GM21529 (cell line): ENCODE measurements at regions not wholly inside any gene's neighbourhood (a gene's known extent, or its start where the extent isn't known, plus 50 kb on each side); places are given as distances from the start of the nearest gene placed in this dataset.

Source experiments
- ATAC-seq: cut with Tn5 transposase; IDR thresholded peaks from one replicate; pipeline ENCODE4 v1.9.1; 2021; ENCODE audit not compliant: unreplicated experiment

GRCh38 chr5:71993600-71993999, 113.7 kb upstream of the MAP1B start:
- ATAC-seq = no peak

- no peak for ATAC-seq
These were observed 110.5 kb upstream of the MAP1B start for GRCh38 chr5:71996789-71997188.

GRCh38 chr5:71998746-71999145, 108.5 kb upstream of the MAP1B start:
- no peak for ATAC-seq

- ATAC-seq = no peak
These were observed 106.6 kb upstream of the MAP1B start for GRCh38 chr5:72000707-72001106.

GRCh38 chr5:72005671-72006070, 101.6 kb upstream of the MAP1B start:
- ATAC-seq = no peak

GRCh38 chr5:72006361-72006760, 100.9 kb upstream of the MAP1B start:
- no peak for ATAC-seq

- ATAC-seq = no peak
These were observed 99.8 kb upstream of the MAP1B start for GRCh38 chr5:72007336-72008111.

- ATAC-seq = no peak
These were observed 98.0 kb upstream of the MAP1B start for GRCh38 chr5:72009280-72009679.

GRCh38 chr5:72010430-72010829, 96.8 kb upstream of the MAP1B start:
- no peak for ATAC-seq

GRCh38 chr5:72012906-72013305, 94.4 kb upstream of the MAP1B start:
- ATAC-seq = no peak

GRCh38 chr5:72013766-72014624, 93.3 kb upstream of the MAP1B start:
- no peak for ATAC-seq

GRCh38 chr5:72015103-72015548, 92.1 kb upstream of the MAP1B start:
- ATAC-seq = no peak

- peak; percentile 53 for ATAC-seq
These were observed 89.0 kb upstream of the MAP1B start for GRCh38 chr5:72018143-72018803.

GRCh38 chr5:72020161-72020983, 86.9 kb upstream of the MAP1B start:
- ATAC-seq = no peak

GRCh38 chr5:72021651-72022357, 85.5 kb upstream of the MAP1B start:
- no peak for ATAC-seq

- no peak for ATAC-seq
These were observed 78.9 kb upstream of the MAP1B start for GRCh38 chr5:72028382-72028781.

GRCh38 chr5:72030237-72030636, 77.0 kb upstream of the MAP1B start:
- no peak for ATAC-seq

GRCh38 chr5:72032788-72033187, 74.5 kb upstream of the MAP1B start:
- ATAC-seq = no peak

- no peak for ATAC-seq
These were observed 72.5 kb upstream of the MAP1B start for GRCh38 chr5:72034770-72035169.

GRCh38 chr5:72035831-72036230, 71.4 kb upstream of the MAP1B start:
- ATAC-seq = no peak
